ENCODE measurements at regions not wholly inside any gene's neighbourhood (a gene's known extent, or its start where the extent isn't known, plus 50 kb on each side); places are given as distances from the start of the nearest gene placed in this dataset.

DNA sequence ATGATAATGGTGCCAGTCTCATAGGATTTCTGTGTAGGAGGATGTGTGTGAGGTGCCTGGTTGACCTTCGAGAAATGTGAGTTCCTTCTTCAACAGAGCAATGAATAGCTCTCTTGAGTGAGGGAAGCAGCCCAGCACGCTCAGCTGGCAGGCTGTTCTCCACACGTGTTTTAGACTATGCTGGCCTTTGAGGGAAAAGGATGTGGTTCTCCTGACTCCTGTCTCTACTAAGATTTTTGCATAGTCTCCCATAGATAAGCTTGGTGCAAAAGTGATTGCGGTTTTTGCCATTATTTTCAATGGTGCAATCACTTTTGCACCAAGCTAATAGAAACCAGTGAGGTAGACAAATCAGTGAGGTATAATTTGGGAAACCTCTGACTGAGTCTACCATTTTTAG lies 284.1 kb downstream of the SLC4A3 start:
- TF ChIP-seq, protein P1, sequence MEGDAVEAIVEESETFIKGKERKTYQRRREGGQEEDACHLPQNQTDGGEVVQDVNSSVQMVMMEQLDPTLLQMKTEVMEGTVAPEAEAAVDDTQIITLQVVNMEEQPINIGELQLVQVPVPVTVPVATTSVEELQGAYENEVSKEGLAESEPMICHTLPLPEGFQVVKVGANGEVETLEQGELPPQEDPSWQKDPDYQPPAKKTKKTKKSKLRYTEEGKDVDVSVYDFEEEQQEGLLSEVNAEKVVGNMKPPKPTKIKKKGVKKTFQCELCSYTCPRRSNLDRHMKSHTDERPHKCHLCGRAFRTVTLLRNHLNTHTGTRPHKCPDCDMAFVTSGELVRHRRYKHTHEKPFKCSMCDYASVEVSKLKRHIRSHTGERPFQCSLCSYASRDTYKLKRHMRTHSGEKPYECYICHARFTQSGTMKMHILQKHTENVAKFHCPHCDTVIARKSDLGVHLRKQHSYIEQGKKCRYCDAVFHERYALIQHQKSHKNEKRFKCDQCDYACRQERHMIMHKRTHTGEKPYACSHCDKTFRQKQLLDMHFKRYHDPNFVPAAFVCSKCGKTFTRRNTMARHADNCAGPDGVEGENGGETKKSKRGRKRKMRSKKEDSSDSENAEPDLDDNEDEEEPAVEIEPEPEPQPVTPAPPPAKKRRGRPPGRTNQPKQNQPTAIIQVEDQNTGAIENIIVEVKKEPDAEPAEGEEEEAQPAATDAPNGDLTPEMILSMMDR (IDR thresholded peaks at IDR 0.05), result no peak
- no peak for TF ChIP-seq POLR2A (IDR thresholded peaks at IDR 0.05)

Measured in thyroid gland (tissue), 4 donors.